Psoas muscle (tissue), 7 donors: ENCODE measurements at regions not wholly inside any gene's neighbourhood (a gene's known extent, or its start where the extent isn't known, plus 50 kb on each side); places are given as distances from the start of the nearest gene placed in this dataset.

Experiments
- ATAC-seq, 4 donors: fragments of 200-7000 bp; cut with Tn5 transposase; one replicate each; pipeline ENCODE4 v1.9.1; 2020; ENCODE audit warnings: moderate library complexity in 3 of 4, mild to moderate bottlenecking in 2 of 4
- DNase-seq, 2 donors: peaks; one replicate each; pipeline ENCODE4 v3.0.0-alpha.2; 2020
- H3K27ac ChIP-seq: fragments of 200-600 bp; one replicate; pipeline ENCODE4 v1.8.0; 2022
- H3K27me3 ChIP-seq, 3 donors: fragments of 200-600 bp in 1 of 3; one replicate each; pipeline versions ENCODE4 v1.6.1 to v1.8.0; 2013 to 2022; ENCODE audit warnings: low read length in 2 of 3, mild to moderate bottlenecking in 2 of 3, moderate library complexity in 1 of 3; ENCODE audit not compliant: insufficient read depth in 3 of 3
- H3K36me3 ChIP-seq, 2 donors: fragments of 200-600 bp in 1 of 2; one replicate each; pipeline versions ENCODE4 v1.6.1 to v1.8.0; 2013 to 2022; ENCODE audit warnings: low read depth in 1 of 2, mild to moderate bottlenecking in 1 of 2, moderate library complexity in 1 of 2; ENCODE audit not compliant: insufficient read depth in 1 of 2
- H3K4me1 ChIP-seq: fragments of 200-600 bp; one replicate; pipeline ENCODE4 v1.8.0; 2022
- H3K4me3 ChIP-seq: fragments of 200-600 bp; one replicate; pipeline ENCODE4 v1.8.0; 2022; ENCODE audit warnings: mild to moderate bottlenecking
- H3K9me3 ChIP-seq: fragments of 200-600 bp; one replicate; pipeline ENCODE4 v1.8.0; 2022
- WGBS, 3 donors: extraction: QIAGEN DNeasy Blood & Tissue Kit; methylation state at CpG; one replicate each; pipeline versions ENCODE4 v1.1.6 to v1.1.7; 2013; 5-methylcytosine and 5-hydroxymethylcytosine counted together
- intact Hi-C, 2 donors: fragments of 100-400 bp; cut with DNase I; formaldehyde crosslinking; loops; one replicate each; pipeline versions ENCODE4 v1.11.0 to v1.14.2; 2022
- TF ChIP-seq, protein P1 (sequence below): fragments of 200-600 bp; IDR thresholded peaks from one replicate; pipeline ENCODE4 v1.8.0; 2022; ENCODE audit warnings: antibody characterized with exemption
- donor health status: healthy with polysubstance abuse.
- donor health status: DM: no; HTN: no; CAD: no; lungs with moderate emphysema.
- donor health status: Bipolar disorder and iron deficiency.
- donor health status: healthy.
- donor health status: DM: yes; HTN: yes; CAD: no.
- donor health status: DM: no; HTN: no; CAD: no.
- donor health status: DM: yes; HTN: yes; CAD: no.

DNA sequence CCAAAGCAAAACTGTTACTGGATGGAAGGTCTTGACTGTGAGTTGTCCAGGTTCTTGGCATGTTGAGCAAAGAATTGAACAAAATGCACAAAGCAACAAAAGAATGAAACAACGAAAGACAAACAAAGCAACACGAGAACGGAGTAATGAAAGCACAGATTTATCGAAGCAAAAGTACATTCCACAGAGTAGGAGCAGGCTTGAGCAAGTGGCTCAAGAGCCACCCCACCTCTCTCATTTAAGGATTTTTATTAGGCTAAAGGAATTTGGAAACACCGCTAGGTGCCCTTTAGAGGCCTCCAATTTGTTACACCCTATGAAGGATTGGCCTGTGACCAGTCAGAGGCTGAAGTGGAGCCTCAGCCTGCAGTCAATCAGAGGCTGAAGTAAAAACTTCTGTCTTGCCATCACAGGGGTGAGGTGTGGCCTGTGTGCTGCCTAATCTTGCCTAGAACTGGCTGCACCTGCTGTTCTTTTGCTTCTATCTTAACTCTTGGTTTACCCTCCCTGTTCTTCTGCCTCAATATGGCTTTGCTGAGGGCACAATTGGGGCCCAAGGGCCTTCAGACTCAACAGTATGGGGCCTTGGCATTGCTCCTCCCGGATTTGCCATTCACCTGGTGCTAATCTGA, 59.4 kb upstream of the FTH1 start:
- H3K4me3 ChIP-seq = no peak overlapping the region
- TF ChIP-seq, protein P1, sequence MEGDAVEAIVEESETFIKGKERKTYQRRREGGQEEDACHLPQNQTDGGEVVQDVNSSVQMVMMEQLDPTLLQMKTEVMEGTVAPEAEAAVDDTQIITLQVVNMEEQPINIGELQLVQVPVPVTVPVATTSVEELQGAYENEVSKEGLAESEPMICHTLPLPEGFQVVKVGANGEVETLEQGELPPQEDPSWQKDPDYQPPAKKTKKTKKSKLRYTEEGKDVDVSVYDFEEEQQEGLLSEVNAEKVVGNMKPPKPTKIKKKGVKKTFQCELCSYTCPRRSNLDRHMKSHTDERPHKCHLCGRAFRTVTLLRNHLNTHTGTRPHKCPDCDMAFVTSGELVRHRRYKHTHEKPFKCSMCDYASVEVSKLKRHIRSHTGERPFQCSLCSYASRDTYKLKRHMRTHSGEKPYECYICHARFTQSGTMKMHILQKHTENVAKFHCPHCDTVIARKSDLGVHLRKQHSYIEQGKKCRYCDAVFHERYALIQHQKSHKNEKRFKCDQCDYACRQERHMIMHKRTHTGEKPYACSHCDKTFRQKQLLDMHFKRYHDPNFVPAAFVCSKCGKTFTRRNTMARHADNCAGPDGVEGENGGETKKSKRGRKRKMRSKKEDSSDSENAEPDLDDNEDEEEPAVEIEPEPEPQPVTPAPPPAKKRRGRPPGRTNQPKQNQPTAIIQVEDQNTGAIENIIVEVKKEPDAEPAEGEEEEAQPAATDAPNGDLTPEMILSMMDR = no peak
- H3K4me1 ChIP-seq = no peaks in the 10 kb centered on the region
- H3K27ac ChIP-seq = no peak overlapping the region
- no peaks in the 10 kb centered on the region for H3K9me3 ChIP-seq
- WGBS, 3 donors = 88 to 95% (median 95%) methylated on average over 6 of the region's 6 CpGs
- H3K27me3 ChIP-seq = no peaks in the 10 kb centered on the region
- ATAC-seq (no peak), DNase-seq (no peak)
- no peaks in the 10 kb centered on the region for H3K36me3 ChIP-seq
- intact Hi-C loops = no loop called here

DNA sequence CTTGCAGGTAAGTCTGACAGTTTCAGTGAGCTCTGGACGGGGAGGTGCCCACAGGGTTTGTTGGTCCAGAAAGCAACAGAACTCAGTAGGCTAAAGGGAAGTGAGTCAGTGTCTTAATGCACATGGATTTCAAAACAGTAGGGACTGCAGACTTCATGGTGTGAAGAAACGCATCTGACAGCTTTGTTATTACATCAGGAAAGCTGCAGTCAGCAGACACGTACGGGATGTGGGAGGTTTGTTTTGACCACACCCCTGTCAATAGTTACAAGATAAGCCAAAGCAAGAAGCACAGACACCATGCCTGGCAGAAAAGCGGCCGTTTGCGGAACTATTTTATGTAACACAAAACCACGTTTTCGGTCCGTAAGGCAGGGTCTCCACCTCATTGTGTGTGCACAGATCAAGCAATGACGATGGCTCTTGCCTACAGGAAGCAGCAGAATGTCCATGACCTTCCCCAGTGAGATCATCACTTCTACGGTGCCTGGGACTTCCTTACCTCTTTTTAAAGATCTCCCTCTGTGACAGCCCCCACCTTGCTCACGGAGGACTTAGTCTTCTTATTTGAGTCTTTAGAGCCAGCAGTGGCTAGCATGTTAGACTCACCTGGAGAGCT, 58.2 kb upstream of the FTH1 start:
- Histone ChIP-seq H3K27ac (peak overlapping the region; percentile 16), H3K36me3 (no peaks in the 10 kb centered on the region), H3K4me1 (no peaks in the 10 kb centered on the region), H3K9me3 (peaks cover 4% of the 10 kb centered on the region), H3K4me3 (no peak overlapping the region), H3K27me3 (no peaks in the 10 kb centered on the region)
- TF ChIP-seq, protein P1 = no peak
- intact Hi-C loops = no loop called here
- ATAC-seq (peak; percentile 57 to 78 (median 76)), DNase-seq (peak; percentile 44 to 68)
- 44 to 51% (median 46%) methylated on average over 13 of the region's 13 CpGs for WGBS, 3 donors

DNA sequence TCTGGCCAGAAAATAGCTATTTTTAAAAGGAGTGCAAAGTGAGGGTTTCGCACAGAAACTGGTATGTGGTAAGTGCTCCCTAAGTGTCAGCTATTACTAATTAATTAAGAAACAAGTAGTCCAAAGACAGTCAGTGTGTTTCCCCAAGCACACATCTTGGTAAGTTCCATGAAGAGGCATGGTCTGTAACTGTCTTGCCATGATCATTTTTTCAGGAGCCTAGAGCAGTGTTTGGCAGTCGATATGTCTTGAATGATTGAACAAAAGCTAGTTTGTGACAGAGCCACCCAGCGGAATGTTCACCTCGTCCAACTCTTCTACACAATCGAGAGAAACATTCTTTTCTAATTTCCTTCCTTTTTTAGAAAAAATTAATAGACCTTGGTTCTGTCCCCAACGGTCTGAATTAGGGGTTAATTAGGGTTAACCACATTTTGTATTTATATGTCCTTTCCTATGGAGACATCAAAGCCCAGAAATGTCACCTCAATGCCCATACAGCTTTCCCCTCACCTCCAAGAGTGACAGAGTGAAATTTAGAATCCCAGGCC, 57.6 kb upstream of the FTH1 start:
- intact Hi-C loops = no loop called here
- no peak overlapping the region for H3K4me3 ChIP-seq
- H3K27me3 ChIP-seq = no peaks in the 10 kb centered on the region
- no peaks in the 10 kb centered on the region for H3K4me1 ChIP-seq
- no peak overlapping the region for H3K27ac ChIP-seq
- WGBS, 3 donors = 53 to 59% (median 57%) methylated on average over 6 of the region's 6 CpGs
- no peaks in the 10 kb centered on the region for H3K36me3 ChIP-seq
- ATAC-seq (no peak), DNase-seq (no peak)
- TF ChIP-seq, protein P1 = no peak
- peaks cover 4% of the 10 kb centered on the region for H3K9me3 ChIP-seq

DNA sequence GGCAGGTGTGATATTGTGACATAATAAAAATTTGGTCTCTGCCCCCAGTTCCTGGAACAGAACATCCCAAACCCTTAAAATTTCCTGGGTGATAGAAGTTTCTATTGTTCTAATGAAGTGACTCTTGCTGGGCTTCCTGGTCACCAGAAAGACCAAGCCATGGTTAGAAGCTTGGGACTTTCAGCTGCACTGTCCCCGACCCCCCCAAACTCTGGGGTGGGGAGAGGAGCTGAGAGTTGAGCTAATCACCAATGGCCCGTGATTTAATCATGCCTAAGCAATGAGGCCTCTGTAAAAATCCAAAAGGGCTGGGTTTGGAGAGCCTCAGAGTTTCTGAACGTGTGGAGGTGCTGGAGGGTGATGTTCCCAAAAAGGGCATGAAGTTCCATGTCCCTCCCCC, 54.8 kb upstream of the FTH1 start:
- WGBS, 3 donors = 57 to 75% (median 58%) methylated on average over 3 of the region's 3 CpGs
- ATAC-seq = no peak
- Histone ChIP-seq H3K36me3 (no peaks in the 10 kb centered on the region), H3K4me1 (no peaks in the 10 kb centered on the region), H3K9me3 (peaks cover 4% of the 10 kb centered on the region), H3K27ac (no peak overlapping the region), H3K4me3 (no peak overlapping the region), H3K27me3 (no peaks in the 10 kb centered on the region)
- TF ChIP-seq, protein P1 = no peak
- intact Hi-C loops = no loop called here
- DNase-seq = no peak
